Stimulated activated CD4-positive, alpha-beta T cell treated with anti-CD3 and anti-CD28 coated beads, TNF-alpha, amount 100 ng/mL, for 4 hours (primary cell): ENCODE measurements at regions not wholly inside any gene's neighbourhood (a gene's known extent, or its start where the extent isn't known, plus 50 kb on each side); places are given as distances from the start of the nearest gene placed in this dataset.

Source experiments
- DNase-seq, 3 experiments: peaks; one replicate each; pipeline ENCODE4 v3.0.0-alpha.2; 2020; ENCODE audit warnings: low read depth in 3 of 3

GRCh38 chr2:19600982-19601381 is 242.6 kb upstream of the OSR1 start:
- no peak for DNase-seq

- DNase-seq = no peak
These were observed 242.1 kb upstream of the OSR1 start for GRCh38 chr2:19600506-19600905.

GRCh38 chr2:19598971-19599370 is 240.5 kb upstream of the OSR1 start:
- DNase-seq = no peak

- DNase-seq = no peak
These were observed 233.8 kb upstream of the OSR1 start for GRCh38 chr2:19592197-19592596.

GRCh38 chr2:19589791-19590190 is 231.4 kb upstream of the OSR1 start:
- DNase-seq = no peak

- no peak for DNase-seq
These were observed 222.4 kb upstream of the OSR1 start for GRCh38 chr2:19580830-19581229.

GRCh38 chr2:19580264-19580663 is 221.8 kb upstream of the OSR1 start:
- no peak for DNase-seq

GRCh38 chr2:19579461-19579860 is 221.0 kb upstream of the OSR1 start:
- DNase-seq = no peak

GRCh38 chr2:19577723-19578122 is 219.3 kb upstream of the OSR1 start:
- DNase-seq = no peak

GRCh38 chr2:19576411-19576810 is 218.0 kb upstream of the OSR1 start:
- DNase-seq = no peak

- no peak for DNase-seq
These were observed 217.2 kb upstream of the OSR1 start for GRCh38 chr2:19575641-19576040.

GRCh38 chr2:19574778-19575260 is 216.4 kb upstream of the OSR1 start:
- DNase-seq = no peak

GRCh38 chr2:19573784-19574183 is 215.4 kb upstream of the OSR1 start:
- DNase-seq = no peak

- no peak for DNase-seq
These were observed 213.3 kb upstream of the OSR1 start for GRCh38 chr2:19571773-19572172.

- DNase-seq = no peak
These were observed 210.9 kb upstream of the OSR1 start for GRCh38 chr2:19569300-19569791.

GRCh38 chr2:19568809-19569208 is 210.4 kb upstream of the OSR1 start:
- no peak for DNase-seq

GRCh38 chr2:19560785-19561184 is 202.4 kb upstream of the OSR1 start:
- no peak for DNase-seq

GRCh38 chr2:19559596-19560240 is 201.3 kb upstream of the OSR1 start:
- DNase-seq = no peak

- DNase-seq = no peak
These were observed 198.2 kb upstream of the OSR1 start for GRCh38 chr2:19556648-19557047.

GRCh38 chr2:19554520-19554919 is 196.1 kb upstream of the OSR1 start:
- no peak for DNase-seq

GRCh38 chr2:19552270-19552669 is 193.8 kb upstream of the OSR1 start:
- DNase-seq = no peak

GRCh38 chr2:19550750-19551149 is 192.3 kb upstream of the OSR1 start:
- no peak for DNase-seq

GRCh38 chr2:19549821-19550220 is 191.4 kb upstream of the OSR1 start:
- no peak for DNase-seq

GRCh38 chr2:19548116-19548515 is 189.7 kb upstream of the OSR1 start:
- no peak for DNase-seq
